Femur (tissue), 1 donor: ENCODE measurements at regions not wholly inside any gene's neighbourhood (a gene's known extent, or its start where the extent isn't known, plus 50 kb on each side); places are given as distances from the start of the nearest gene placed in this dataset.
"Not testable (repeated sequence)": the region's sequence is repeated elsewhere in the genome, so short reads cannot be mapped to it uniquely, and the experiment has no call there.

Experiments used
- DNase-seq: peaks from one replicate; pipeline ENCODE4 v3.0.0-alpha.2; 2017

- DNase-seq: no peak
Observed at GRCh38 chrX:33989936-33990335, 142.2 kb downstream of the FAM47A start.

GRCh38 chrX:33987458-33987857 is 144.7 kb downstream of the FAM47A start:
- no peak for DNase-seq

DNA sequence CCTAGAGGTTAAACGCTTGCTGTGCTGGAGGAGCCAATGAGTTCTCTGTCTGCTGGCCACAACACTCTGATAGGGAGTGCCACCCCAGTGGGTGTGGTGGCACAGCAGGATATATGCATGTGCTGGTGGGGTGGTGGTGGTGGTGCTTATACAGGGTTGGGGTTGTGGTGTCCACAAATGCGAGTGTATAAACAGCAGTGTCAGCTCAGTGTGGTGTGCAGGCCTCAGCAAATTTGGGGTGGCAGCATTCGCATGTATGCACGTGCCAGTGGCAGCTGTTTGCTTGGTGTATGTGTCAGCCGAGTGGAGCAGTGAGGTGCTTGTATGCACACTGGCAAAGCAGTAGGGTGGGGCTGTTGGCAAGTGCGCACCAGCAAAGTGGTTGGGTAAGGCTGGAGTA is 157.4 kb downstream of the FAM47A start:
- DNase-seq: no peak

GRCh38 chrX:33970028-33970967 is 161.8 kb downstream of the FAM47A start:
- no peak for DNase-seq

GRCh38 chrX:33969105-33969504 is 163.0 kb downstream of the FAM47A start:
- DNase-seq: no peak

DNA sequence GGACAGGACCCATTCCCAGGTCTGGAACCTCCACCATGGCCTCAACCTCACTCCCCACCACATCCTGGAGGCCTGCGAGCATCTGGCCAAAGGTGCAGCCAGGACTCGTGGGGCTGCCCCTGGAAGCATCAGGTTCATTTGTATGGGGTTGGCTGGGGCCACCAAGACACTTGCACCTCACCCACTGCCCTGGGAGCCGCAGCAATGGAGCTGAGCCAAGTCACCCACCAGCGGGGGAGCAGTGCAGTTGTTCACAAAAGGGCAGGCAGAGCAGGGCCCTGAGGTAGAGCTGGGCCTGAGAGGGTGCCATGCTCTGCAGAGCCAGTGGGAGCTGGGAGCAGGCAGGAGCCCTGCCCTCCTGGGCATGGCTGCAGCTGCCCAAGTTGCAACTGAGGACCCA is 163.5 kb downstream of the FAM47A start:
- DNase-seq: no peak

GRCh38 chrX:33949300-33949699 is 182.8 kb downstream of the FAM47A start:
- no peak for DNase-seq

DNA sequence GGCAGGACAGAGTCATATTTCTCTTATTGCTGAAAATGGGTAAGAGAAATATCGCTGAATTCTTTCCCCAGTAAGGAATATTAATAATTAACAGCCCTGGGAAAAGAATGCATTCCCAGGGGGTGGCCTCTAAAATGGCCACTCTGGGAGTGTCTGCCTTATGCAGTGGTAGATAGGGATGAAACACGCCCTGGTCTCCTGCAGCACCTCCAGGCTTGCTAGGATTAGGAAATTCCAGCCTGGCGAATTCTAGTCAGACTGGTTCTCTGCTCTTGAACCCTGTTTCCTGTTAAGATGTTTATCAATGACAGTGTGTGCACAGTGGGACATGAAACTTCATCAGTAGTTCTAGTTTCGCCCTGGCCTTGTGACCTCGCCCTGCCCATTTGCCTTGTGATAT is 205.9 kb downstream of the FAM47A start:
- DNase-seq: not testable (repeated sequence)

- no peak for DNase-seq
Observed at GRCh38 chrX:33923262-33923661, 208.9 kb downstream of the FAM47A start.

DNA sequence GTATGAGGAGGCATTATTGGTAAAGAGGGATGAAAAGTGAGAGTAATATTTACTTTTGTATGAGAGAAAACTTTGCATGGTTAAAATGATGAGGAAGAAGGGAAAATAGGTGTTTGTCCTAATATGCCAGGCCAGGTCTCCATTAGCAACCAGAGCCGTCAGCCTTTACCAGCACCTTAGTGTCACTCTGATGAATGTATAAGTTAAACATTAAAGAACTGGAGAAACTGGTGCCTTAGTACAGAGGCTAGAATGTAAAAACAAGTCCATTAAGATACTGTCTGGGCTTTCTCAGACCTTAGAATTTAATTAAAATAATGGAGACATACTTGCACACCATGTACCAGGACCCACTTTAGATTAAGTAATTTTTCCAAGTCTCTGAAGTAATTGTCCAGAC is 222.3 kb downstream of the FAM47A start:
- DNase-seq: no peak

GRCh38 chrX:33908898-33909297 is 223.2 kb downstream of the FAM47A start:
- DNase-seq: no peak

DNA sequence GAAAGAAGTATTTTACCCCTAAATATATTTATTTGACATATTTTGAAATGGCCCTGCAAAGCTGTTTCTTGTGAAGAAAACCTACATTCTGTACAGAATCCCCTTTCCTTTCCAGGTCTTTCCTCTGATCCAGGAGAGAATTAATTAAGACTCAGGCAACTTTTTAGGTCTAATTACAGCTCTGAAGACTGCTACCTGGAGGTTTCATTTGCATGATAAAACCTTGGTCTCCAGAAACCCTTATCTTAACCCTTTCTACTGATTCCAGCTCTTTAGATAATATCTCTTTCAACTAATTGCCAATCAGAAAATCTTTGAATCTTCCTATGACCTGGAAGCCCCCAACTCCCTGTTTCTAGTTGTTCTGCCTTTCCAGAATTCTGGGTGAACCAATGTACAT is 224.0 kb downstream of the FAM47A start:
- DNase-seq: no peak

GRCh38 chrX:33906971-33907370 is 225.1 kb downstream of the FAM47A start:
- no peak for DNase-seq

DNA sequence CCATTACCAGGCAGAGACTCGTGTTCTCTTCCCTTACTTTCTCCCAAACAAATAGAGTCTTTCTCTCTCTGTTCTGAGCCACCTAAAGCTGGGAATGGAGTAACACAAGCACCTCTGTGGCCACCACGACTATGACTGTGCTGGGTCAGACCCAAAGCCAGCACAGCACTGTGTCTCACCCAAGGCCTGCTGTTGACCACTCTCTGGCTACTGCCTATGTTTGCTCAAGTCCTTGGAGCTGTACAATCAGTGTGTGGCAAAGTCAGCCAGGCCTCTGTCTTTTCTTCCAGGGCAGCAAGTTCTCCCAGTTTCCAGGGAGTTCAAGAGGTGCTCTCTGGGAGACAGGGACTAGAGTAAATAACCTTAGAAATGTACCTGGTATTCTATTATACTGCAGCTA is 239.4 kb downstream of the FAM47A start:
- DNase-seq: no peak

DNA sequence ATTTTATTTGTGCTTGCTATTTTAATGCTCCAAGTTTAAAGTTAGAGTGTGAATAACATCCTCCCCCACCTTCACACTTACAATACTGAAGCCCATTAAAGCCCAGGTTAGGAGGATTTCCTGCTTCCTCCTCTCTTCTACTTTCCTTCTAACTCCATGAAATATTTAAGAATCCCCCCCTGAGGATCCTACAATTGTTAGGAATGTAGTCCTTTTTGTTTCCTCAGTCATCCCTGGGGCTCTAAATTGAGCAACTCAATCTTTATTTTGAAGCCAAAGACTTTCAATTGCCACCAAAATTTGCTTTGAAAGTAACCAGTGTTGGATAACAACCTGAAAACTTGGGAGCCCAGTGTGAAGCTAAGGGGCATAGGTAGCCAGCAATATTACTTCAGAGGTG is 276.9 kb downstream of the FAM47A start:
- DNase-seq: no peak

- not testable (repeated sequence) for DNase-seq
Observed at GRCh38 chrX:33852146-33852545, 280.0 kb downstream of the FAM47A start.

DNA sequence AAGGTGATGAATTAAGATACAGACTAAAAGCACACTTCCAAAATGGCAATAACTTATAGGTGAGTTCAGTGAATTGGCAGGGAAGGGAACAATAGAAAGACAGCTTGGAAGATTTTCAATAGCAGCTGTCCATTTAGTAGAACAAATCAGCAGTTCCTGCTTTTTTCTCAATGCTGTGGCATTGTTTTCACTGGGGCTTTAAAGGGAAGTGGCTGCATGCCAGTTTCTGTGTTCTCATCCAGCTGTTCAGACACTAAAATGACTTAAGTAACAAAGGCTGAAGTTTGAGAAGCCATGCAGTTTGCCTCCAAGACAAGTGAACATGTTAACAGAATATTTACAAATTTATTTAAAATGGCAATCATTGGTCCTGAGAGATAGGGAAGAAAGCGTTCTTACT is 291.9 kb downstream of the FAM47A start:
- peak; percentile 44 for DNase-seq

DNA sequence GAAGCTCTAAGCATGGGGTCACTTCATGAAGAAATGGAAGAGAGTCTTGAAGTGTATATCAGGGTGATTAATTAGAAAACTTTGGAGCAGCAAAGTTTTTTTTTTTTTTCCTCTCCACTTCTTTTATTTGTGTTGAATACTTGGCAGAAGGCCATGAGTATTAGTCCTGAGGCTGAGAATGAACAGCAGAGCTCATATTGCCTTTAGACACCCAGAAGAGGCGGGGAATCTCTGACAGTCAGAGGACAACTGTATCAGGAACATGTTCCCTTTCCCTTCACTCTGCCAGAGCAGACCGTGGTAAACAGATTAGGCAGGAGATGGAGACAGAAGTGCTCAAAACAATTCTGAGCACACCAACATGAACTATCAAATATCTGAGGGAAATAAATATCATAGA is 300.9 kb downstream of the FAM47A start:
- DNase-seq: no peak

DNA sequence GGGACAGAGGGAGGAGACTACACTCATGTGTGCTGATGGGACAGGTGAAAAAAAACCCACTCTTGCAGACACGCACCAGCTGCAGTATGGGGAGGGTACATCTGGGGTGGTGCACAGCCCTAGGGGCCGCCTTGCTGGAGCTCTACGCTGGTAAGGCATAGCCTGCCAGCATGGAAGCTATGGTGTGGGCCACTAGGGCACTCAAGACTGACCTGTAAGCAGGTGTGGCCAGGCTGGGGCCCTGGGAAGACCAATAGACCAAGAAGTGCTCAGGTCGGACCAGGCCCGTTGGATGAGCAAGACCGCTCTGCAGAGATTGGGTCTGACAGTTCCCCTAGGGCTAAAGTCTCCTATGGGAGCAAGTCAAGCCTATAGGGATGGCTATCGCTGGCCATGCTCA is 314.8 kb downstream of the FAM47A start:
- no peak for DNase-seq

DNA sequence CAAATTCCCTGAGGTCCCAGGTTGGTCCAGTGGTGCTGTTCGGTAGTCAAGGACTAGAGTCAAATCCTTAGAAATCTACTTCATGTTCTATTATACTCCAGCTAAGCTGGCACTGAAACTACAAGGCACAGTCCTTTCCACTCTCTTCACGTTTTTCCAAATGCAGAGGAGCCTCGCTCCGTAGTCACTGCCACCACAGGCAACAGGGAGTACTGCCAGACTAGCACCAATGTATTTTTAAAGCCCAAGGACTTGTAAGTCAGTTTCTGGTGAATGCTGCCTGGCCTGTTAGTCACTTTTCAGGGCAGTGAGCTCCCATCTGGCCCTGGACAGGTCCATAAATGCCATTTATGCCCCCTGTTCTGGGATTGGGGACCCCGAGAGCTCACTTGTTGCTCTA is 323.5 kb downstream of the FAM47A start:
- no peak for DNase-seq

DNA sequence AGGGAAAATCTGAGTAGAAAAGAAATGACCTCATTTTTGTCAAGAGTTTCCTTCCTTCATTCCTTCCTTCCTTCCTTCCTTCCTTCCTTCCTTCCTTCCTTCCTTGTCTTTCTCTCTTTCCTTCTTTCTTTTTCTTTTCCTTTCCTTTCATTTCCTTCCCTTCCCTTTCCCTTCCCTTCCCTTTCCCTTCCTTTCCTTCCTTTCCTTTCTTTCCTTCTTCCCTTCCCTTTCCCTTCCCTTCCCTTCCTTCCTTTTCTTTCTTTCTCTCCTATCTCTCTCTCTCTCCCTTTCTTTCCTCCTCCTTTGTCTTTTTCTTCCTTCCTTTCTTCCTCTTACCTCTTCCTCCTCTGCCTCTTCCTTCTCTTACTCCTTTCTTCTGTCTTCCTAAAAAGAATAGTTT is 347.6 kb downstream of the FAM47A start:
- no peak for DNase-seq

DNA sequence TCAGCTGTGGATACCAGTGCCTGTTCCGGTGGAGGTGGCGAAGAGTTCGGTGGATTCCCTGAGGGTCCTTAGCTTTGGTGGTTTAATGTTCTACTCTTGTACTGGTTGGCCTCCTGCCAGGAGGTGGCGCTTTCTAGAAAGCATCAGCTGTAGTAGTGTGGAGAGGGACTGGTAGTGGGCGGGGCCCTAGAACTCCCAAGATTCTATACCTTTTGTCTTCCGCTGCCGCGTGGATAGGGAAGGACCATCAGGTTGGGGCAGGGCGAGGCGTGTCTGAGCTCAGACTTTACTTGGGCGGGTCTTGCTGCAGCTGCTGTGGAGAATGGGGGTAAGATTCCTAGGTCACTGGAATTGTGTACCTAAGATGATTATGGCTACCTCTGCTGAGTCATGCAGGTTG is 390.3 kb downstream of the FAM47A start:
- no peak for DNase-seq

GRCh38 chrX:33735182-33735581 is 396.9 kb downstream of the FAM47A start:
- no peak for DNase-seq

DNA sequence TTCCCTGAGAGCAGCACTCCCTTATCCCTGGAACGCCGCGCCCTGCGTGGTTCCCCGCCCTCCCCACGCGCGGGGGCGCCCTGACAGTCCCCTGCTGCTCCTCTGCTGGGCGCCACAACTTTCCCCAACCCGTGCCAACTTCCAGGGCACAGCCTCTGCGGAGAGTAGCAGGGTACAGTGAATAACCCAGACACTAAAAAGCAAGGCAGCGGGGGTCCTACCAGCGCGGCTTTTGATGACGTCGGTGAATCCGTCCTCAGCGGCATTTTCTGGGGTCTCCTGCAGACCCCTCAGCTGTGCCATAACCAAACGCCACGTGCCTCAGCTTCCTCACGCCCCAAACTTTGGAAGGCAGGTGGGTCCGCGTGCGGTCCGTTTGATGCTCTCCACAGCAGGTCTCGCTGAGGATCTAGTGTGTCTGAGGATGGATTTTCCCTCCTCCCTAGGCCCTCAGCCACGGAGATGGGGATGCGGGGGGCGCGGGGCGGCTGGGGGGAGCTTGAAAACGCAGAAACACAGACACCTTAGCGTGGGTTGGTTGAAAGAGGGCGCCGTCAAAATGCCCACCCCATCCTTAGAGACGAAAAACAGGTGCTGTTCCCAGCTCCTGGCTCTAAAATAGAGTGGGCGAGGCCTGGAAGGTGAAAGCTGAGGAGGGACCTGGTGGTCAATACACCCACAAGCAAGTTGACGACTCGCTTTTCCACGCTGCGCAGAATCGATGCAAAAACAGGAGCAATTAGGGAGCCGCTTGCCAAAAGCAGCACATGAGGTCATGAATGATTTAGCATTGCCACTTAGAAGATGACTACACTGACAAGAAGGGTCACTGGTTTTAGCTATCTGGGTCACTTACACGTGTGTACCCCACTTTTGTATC is 405.6 kb downstream of the FAM47A start:
- peak; percentile 37 for DNase-seq
